Activated naive CD4-positive, alpha-beta T cell treated with anti-CD3 and anti-CD28 coated beads, Interleukin-2, amount 10 ng/mL, durations not matched to agents 7 days and 5 days (primary cell): ENCODE measurements at regions not wholly inside any gene's neighbourhood (a gene's known extent, or its start where the extent isn't known, plus 50 kb on each side); places are given as distances from the start of the nearest gene placed in this dataset.

Experiments
- CTCF ChIA-PET: fragments of 350-600 bp; sonication (Branson Sonifier 250); formaldehyde crosslinking; loops from one replicate; lab custom pipeline; 2021; ENCODE audit warnings: antibody characterized with exemption; lab: Charles Lee
- DNase-seq: peaks from one replicate; pipeline ENCODE4 v3.0.0-alpha.2; 2020
- H3K27ac Mint-ChIP-seq: one replicate; pipeline ENCODE4 v1.8.0; 2021; ENCODE audit warnings: mild to moderate bottlenecking, moderate library complexity, mixed read lengths
- H3K27me3 Mint-ChIP-seq: one replicate; pipeline ENCODE4 v1.8.0; 2021; ENCODE audit warnings: mild to moderate bottlenecking, mixed read lengths
- H3K36me3 Mint-ChIP-seq: one replicate; pipeline ENCODE4 v1.8.0; 2021; ENCODE audit warnings: mixed read lengths
- H3K4me1 Mint-ChIP-seq: one replicate; pipeline ENCODE4 v1.8.0; 2021; ENCODE audit warnings: mixed read lengths
- H3K4me3 Mint-ChIP-seq: one replicate; pipeline ENCODE4 v1.8.0; 2021; ENCODE audit warnings: mild to moderate bottlenecking, moderate library complexity, mixed read lengths
- H3K9me3 Mint-ChIP-seq: one replicate; pipeline ENCODE4 v1.8.0; 2021; ENCODE audit warnings: mixed read lengths

DNA sequence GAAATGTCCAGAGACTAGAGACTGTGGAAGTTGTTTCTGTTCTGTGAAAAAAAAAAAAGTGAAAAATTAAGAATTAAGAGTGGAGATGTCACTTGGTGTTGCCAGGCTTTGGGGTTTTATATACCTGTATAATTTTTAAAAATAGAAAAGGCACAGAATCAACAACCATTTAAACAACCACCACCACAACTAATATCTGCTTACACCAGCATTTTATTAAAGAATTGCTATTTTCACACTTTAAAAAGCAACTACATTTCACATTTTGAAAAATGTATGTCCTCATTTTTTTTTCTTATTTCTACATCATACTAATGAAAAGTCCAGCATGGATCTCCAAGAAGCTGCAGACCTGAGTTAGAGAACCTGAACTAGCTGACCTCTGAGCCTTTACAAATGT is 167.5 kb upstream of the DTNA start:
- no peak overlapping the region for H3K27ac Mint-ChIP-seq
- no peaks in the 10 kb centered on the region for H3K27me3 Mint-ChIP-seq
- H3K4me1 Mint-ChIP-seq, result no peaks in the 10 kb centered on the region
- H3K9me3 Mint-ChIP-seq, result no peaks in the 10 kb centered on the region
- no peaks in the 10 kb centered on the region for H3K36me3 Mint-ChIP-seq
- DNase-seq, result no peak
- no peak overlapping the region for H3K4me3 Mint-ChIP-seq
- CTCF ChIA-PET, result no interaction called here

DNA sequence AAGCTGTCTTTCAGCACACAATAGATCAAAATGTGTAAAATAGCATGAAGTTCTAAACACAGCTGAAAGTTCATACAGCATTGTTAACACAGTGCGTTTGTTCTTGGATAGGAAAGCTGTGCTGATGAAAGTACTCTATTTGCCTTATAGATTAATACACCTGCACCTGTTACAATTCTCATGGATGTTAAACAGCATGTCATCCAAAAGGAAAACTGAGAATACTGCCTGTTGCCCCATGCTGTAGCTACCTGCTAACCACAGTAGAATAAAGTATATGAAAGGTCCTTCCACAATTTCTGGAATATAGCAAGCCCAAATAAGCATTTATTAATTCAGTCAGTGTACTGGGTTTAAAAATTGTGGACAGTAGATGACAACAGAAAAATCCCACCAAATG is 166.7 kb upstream of the DTNA start:
- H3K36me3 Mint-ChIP-seq, result no peaks in the 10 kb centered on the region
- no peaks in the 10 kb centered on the region for H3K9me3 Mint-ChIP-seq
- no peak for DNase-seq
- CTCF ChIA-PET, result no interaction called here
- H3K4me3 Mint-ChIP-seq, result no peak overlapping the region
- H3K27me3 Mint-ChIP-seq, result no peaks in the 10 kb centered on the region
- no peaks in the 10 kb centered on the region for H3K4me1 Mint-ChIP-seq
- H3K27ac Mint-ChIP-seq, result no peak overlapping the region

DNA sequence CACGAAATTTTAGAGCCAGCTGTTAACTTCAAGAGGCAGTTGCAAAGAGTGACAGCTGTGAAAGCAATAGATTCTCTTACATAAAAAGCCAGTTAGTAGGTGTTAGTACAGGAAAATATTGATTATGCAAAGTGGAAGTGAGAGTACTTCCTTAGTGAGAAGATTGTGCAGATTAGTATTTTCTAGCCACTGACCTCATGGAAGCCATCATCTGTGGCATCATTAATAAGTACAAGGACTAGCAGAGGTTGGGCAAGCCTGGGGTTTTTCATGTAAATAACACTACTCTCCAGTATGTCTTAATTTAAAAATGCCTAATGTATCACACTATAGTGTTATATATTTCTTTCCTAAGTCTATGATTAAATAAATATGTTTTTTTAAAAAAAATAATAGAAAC is 166.2 kb upstream of the DTNA start:
- H3K4me1 Mint-ChIP-seq, result no peaks in the 10 kb centered on the region
- no peak overlapping the region for H3K27ac Mint-ChIP-seq
- no peak overlapping the region for H3K4me3 Mint-ChIP-seq

DNA sequence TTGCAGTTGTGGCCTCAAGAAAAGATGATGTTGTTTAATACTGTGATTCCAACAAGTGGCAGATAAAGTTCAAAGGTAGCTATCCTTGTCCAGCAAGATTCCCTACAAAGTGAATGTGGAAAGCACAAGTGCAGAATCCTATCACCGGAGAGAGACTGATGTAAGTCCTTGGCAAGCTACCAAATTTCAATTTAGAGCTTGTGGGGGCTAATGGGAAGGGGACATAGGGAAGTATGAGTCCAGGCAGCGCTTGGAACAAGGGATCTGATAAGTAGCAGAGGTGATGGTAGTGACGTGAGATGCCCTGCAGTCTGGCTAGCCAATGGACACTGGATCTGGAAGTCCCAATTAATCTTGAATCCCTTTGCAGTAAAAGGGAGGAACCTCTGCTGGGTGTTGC is 165.2 kb upstream of the DTNA start:
- Mint-ChIP-seq H3K4me3 (no peak overlapping the region), H3K36me3 (no peaks in the 10 kb centered on the region), H3K27me3 (no peaks in the 10 kb centered on the region), H3K27ac (no peak overlapping the region), H3K4me1 (no peaks in the 10 kb centered on the region), H3K9me3 (no peaks in the 10 kb centered on the region)
- no peak for DNase-seq
- CTCF ChIA-PET, result no interaction called here

More for the DNA sequence above, 166.2 kb upstream of the DTNA start:
- DNase-seq, result no peak
- CTCF ChIA-PET, result no interaction called here
- Mint-ChIP-seq H3K9me3 (no peaks in the 10 kb centered on the region), H3K36me3 (no peaks in the 10 kb centered on the region), H3K27me3 (no peaks in the 10 kb centered on the region)

DNA sequence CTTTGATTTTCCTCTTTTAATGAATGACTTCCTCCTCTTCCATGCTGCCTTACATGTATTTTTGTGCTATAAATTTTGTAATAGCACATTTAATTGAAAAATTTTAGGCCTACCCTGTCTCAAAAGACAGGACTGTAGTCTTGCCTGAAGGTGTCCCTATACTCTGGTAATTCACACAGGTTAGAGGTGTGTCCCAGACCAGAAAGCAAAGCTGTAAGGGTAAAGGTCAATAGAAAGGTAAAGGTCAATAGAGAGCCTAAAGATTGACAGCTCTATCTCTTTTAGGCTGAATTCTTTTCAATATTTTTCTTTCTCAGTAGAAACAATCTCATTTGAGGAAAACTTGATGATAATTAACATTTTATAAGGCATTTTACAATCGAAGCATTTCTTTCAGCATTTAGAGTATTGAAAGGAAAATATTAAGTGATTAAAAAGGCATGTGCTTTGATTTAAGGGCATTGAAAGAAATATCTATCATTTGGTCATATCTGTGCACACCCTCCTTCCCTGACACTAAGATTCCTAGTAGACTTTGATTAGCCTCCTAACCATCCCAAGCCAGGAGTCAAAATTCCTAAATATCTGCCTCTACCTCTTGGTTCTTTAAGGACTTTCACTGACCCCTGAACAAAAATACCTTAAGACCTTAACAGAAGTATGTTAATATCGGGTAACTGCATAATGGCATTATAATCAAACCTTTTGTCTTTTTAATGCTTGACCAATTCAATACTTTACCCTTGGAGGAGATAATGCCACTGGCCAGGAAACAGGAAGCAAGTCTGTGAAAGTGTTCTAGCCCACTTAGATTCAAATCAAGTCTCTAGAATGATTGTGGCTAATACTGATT is 161.8 kb upstream of the DTNA start:
- Mint-ChIP-seq H3K36me3 (no peaks in the 10 kb centered on the region), H3K4me3 (no peak overlapping the region), H3K27me3 (no peaks in the 10 kb centered on the region), H3K4me1 (no peaks in the 10 kb centered on the region), H3K27ac (no peak overlapping the region), H3K9me3 (no peaks in the 10 kb centered on the region)
- no peak for DNase-seq
- CTCF ChIA-PET, result no interaction called here

DNA sequence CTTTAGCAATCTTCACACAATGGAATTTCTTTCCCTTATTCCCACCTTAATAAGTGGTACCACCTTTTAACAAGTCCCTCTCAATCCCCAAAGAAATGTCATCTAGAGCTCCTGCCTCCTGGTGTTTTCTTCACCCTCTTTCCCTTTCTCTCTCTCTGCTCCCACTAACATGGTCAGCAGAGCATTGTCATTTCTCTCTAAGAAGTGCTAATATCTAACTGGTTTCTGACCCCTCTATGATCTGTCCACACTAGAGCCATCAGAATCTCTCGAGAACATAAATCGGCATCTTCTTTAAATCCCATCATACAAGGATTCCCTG is 161.2 kb upstream of the DTNA start:
- DNase-seq, result no peak
- H3K27me3 Mint-ChIP-seq, result no peaks in the 10 kb centered on the region
- H3K36me3 Mint-ChIP-seq, result no peaks in the 10 kb centered on the region
- no peak overlapping the region for H3K4me3 Mint-ChIP-seq
- H3K9me3 Mint-ChIP-seq, result no peaks in the 10 kb centered on the region
- no peak overlapping the region for H3K27ac Mint-ChIP-seq
- CTCF ChIA-PET, result no interaction called here
- H3K4me1 Mint-ChIP-seq, result no peaks in the 10 kb centered on the region

DNA sequence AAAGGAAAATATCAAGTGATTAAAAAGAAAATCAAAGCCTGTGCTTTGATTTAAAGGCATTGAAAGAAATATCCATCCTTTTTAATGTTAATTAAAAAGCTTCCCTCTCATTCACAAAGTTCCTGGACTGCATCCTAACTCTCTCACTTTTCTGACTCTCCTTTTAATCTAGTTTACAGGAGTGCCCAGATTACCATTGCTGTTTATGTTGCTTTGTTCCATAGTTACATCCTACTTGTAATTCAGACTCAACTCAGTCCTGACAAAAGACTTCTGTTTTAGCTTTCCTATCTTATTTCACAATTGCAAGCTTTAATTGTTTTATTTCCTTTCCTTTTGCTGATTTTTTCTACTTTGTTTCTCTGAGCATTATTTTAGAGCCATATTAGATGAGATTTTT is 160.7 kb upstream of the DTNA start:
- CTCF ChIA-PET, result no interaction called here

DNA sequence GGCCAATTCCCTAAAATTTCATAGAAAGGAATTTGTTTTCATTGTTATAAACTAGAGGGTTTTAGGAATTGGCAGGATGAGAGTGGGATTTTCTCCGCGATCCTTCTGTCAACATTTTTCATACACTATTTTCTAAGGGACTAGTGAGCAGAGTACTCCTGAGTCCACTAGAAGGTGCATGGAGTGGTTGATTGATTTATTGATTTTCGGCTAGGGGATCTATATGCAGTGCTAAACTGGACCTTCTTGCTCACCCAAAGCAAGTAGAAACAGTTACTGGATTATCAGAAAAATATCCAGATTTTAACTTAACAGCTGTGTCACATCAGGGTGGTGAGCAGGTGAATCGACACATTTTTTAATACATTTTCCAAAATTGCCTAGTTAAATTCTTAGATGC is 159.9 kb upstream of the DTNA start:
- CTCF ChIA-PET, result no interaction called here
- Mint-ChIP-seq H3K4me3 (no peak overlapping the region), H3K27me3 (no peaks in the 10 kb centered on the region), H3K36me3 (no peaks in the 10 kb centered on the region), H3K9me3 (no peaks in the 10 kb centered on the region), H3K4me1 (no peaks in the 10 kb centered on the region), H3K27ac (no peak overlapping the region)
- no peak for DNase-seq

More for the DNA sequence above, 160.7 kb upstream of the DTNA start:
- Mint-ChIP-seq H3K9me3 (no peaks in the 10 kb centered on the region), H3K4me3 (no peak overlapping the region), H3K27me3 (no peaks in the 10 kb centered on the region), H3K27ac (no peak overlapping the region), H3K4me1 (no peaks in the 10 kb centered on the region), H3K36me3 (no peaks in the 10 kb centered on the region)
- no peak for DNase-seq

DNA sequence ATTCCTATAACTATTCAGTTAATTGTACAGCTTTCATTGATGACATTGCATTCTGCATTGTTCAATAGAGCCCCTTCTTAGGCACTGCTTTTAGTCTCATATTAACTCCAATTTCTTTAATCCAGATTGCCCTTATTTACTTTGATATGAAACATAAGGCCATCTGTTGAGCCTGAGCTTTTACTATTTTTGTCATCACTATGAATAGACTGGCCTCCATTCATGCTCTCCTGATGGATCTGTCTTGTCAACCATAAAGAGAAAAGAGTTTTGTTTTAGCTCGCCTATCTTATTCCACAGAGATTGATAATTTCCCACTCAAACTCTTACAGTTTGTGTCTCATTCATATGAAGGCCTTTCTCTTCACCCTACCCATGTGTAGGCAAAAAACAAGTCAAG is 159.2 kb upstream of the DTNA start:
- H3K27me3 Mint-ChIP-seq, result no peaks in the 10 kb centered on the region
- no peaks in the 10 kb centered on the region for H3K36me3 Mint-ChIP-seq
- CTCF ChIA-PET, result no interaction called here
- DNase-seq, result no peak
- no peaks in the 10 kb centered on the region for H3K9me3 Mint-ChIP-seq
- H3K4me3 Mint-ChIP-seq, result no peak overlapping the region
- no peak overlapping the region for H3K27ac Mint-ChIP-seq
- H3K4me1 Mint-ChIP-seq, result no peaks in the 10 kb centered on the region

DNA sequence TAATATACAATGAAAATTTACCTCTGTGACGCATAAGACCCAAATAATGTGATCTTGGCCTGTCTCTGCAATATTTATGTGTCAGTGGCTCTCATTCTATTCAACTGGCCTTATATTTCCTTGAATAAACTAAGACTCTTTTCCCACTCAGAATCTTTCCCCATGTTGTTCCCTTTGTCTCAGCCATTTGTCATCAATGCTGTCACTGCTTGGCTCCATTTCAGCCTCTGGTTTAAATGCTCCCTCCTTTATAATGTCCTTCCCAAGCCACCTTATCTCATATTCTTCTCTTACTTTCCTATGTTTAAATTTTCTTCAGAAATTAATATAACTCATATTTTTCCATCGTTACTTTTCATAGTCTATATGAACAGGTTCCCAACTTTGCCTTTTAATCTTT is 158.3 kb upstream of the DTNA start:
- H3K27ac Mint-ChIP-seq, result no peak overlapping the region
- no peak for DNase-seq
- H3K36me3 Mint-ChIP-seq, result no peaks in the 10 kb centered on the region
- H3K9me3 Mint-ChIP-seq, result no peaks in the 10 kb centered on the region
- no peaks in the 10 kb centered on the region for H3K4me1 Mint-ChIP-seq
- H3K27me3 Mint-ChIP-seq, result no peaks in the 10 kb centered on the region
- no peak overlapping the region for H3K4me3 Mint-ChIP-seq
- CTCF ChIA-PET, result no interaction called here

DNA sequence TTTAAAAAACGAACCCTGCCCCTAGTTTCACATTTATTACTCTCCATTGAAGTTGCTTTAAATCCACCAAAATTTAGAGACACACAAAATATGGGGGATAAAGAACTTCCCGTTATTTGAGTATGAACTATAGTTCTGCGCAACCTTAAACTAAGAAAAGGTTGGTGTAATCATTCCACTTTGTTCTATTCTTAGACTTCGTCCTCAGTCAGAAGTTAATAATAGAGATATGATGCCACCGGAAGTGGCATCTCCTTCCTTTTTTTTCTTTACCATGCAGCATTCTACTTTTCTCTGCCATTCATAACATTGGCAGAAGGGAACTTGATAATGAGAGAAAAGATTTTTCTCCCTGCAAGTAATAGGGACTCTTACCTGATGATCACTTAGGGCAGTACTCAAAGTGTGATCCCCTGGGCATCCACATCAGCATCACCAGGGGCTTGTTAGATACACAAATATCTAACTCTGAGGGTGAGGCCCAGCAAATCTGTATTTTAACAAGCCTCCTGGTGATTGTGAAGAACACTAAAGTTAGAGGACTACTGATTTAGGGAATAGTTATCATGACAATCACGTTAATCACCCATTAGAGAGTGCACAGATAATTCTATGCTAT is 147.7 kb upstream of the DTNA start:
- no peaks in the 10 kb centered on the region for H3K27me3 Mint-ChIP-seq
- CTCF ChIA-PET, result no interaction called here
- peaks cover 2% of the 10 kb centered on the region for H3K9me3 Mint-ChIP-seq
- no peak overlapping the region for H3K27ac Mint-ChIP-seq
- H3K36me3 Mint-ChIP-seq, result no peaks in the 10 kb centered on the region
- H3K4me1 Mint-ChIP-seq, result no peaks in the 10 kb centered on the region
- DNase-seq, result no peak
- H3K4me3 Mint-ChIP-seq, result no peak overlapping the region

DNA sequence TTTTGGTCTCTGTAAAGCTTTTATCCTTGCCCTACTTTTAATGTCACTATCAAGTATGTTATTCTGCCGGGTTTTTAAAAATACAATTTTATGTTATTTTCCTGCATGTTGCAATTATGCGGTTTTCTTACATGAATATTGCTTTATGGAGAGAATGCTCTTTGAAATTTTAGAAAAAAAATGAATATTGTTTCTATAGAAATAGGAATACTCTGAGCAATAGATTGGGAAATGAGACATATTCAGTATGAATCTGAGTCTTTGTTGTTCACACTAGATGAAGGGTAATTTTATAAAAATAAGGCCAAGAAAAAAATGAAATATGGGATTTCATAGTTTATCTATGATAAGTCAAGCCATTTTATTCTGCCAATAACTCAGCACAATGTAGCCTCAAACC is 142.2 kb upstream of the DTNA start:
- H3K36me3 Mint-ChIP-seq, result no peaks in the 10 kb centered on the region
- no peaks in the 10 kb centered on the region for H3K9me3 Mint-ChIP-seq

DNA sequence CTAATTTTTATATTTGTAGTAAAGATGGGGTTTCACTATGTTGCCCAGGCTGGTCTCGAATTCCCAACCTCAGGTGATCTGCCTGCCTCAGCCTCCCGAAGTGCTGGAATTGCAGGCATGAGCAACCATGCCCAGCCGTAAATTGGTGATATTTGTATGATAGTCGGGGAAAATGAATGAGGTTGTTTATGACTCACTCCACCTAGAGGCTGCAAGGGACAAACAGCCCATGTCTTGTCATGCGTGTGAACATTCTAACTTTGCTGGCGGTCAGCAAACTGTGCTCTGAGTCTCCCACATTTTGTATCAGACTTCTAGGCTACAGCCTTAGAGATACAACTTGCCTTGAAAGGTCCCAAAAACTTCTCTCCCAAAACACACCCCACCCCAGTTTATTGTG is 133.5 kb upstream of the DTNA start:
- Mint-ChIP-seq H3K4me3 (no peak overlapping the region), H3K9me3 (peaks cover 6% of the 10 kb centered on the region), H3K27ac (no peak overlapping the region), H3K27me3 (no peaks in the 10 kb centered on the region), H3K4me1 (no peaks in the 10 kb centered on the region), H3K36me3 (no peaks in the 10 kb centered on the region)
- no peak for DNase-seq
- CTCF ChIA-PET, result no interaction called here

More for the DNA sequence above, 142.2 kb upstream of the DTNA start:
- no peak overlapping the region for H3K4me3 Mint-ChIP-seq
- H3K4me1 Mint-ChIP-seq, result no peaks in the 10 kb centered on the region
- DNase-seq, result no peak
- no peak overlapping the region for H3K27ac Mint-ChIP-seq
- CTCF ChIA-PET, result no interaction called here
- H3K27me3 Mint-ChIP-seq, result no peaks in the 10 kb centered on the region

DNA sequence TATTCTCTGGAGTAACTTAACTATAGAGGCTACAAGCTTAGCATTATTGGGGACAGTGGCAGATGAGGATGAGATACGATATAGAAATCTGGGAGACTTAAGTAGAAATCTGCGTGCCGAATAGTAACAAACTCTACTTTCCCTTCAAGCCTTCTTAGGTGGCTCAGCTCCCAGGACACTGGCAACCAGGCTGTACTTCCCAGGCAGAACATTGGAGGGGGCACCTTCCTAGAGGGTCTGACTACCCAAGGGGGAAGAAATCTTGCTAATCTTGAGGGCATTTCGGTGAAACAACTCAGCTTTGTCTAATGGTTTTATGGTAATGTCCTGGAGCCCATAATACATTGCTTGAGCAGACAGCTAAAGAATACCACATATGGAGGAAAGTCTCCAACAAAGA is 126.2 kb upstream of the DTNA start:
- peaks cover 7% of the 10 kb centered on the region for H3K9me3 Mint-ChIP-seq
- H3K4me1 Mint-ChIP-seq, result no peaks in the 10 kb centered on the region
- no peaks in the 10 kb centered on the region for H3K36me3 Mint-ChIP-seq
- no peak for DNase-seq
- H3K27me3 Mint-ChIP-seq, result no peaks in the 10 kb centered on the region
- CTCF ChIA-PET, result no interaction called here
- H3K4me3 Mint-ChIP-seq, result no peak overlapping the region
- H3K27ac Mint-ChIP-seq, result no peak overlapping the region

DNA sequence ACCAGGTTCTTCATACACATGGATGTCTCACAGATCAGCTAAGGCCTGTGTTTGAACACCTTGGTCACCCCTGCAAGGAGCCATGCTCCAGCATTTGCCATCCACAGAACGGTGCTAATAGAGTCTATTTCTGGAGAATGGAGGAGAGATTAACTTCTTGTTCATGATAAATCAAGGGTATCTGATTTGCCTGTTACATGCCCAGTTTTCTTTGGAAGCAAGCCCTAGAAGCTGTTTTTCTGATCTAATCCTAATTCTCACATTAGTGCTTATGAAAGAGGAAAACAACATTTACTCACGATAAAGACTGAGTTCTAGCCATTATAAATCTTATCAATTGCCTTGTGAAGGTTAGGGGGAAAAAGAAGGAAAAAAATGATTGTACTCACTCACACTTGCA is 119.6 kb upstream of the DTNA start:
- no peaks in the 10 kb centered on the region for H3K27me3 Mint-ChIP-seq
- no peak for DNase-seq

More for the DNA sequence above, 119.6 kb upstream of the DTNA start:
- CTCF ChIA-PET, result no interaction called here
- Mint-ChIP-seq H3K27ac (no peak overlapping the region), H3K9me3 (no peaks in the 10 kb centered on the region), H3K4me3 (no peak overlapping the region), H3K36me3 (no peaks in the 10 kb centered on the region), H3K4me1 (no peaks in the 10 kb centered on the region)
